Cardiac muscle cell (in vitro differentiated cells and primary cell): ENCODE measurements at regions not wholly inside any gene's neighbourhood (a gene's known extent, or its start where the extent isn't known, plus 50 kb on each side); places are given as distances from the start of the nearest gene placed in this dataset.
A peak's percentile ranks its signal among the peaks of the same experiment; 100 is the strongest.

Source experiments
- DNase-seq, 2 donors: peaks; one replicate each; pipeline versions ENCODE4 v3.0.0 to v3.0.0-alpha.2; 2010 to 2017; ENCODE audit warnings: low read depth in 1 of 2, low spot score in 1 of 2
- H3K27ac ChIP-seq: fragments of 200-600 bp; sonication (generic); 2 replicates; pipeline ENCODE4 v1.5.1; 2016
- H3K27me3 ChIP-seq: fragments of 200-600 bp; sonication (generic); 2 replicates; pipeline ENCODE4 v1.6.0; 2016; ENCODE audit warnings: control low read depth
- H3K36me3 ChIP-seq: fragments of 200-600 bp; sonication (generic); 2 replicates; pipeline ENCODE4 v1.5.1; 2016; ENCODE audit warnings: control low read depth
- H3K4me1 ChIP-seq: fragments of 200-600 bp; sonication (generic); 2 replicates; pipeline ENCODE4 v1.8.1; 2017; ENCODE audit warnings: low read depth, mild to moderate bottlenecking, mixed run types
- H3K4me3 ChIP-seq: fragments of 200-600 bp; sonication (generic); 2 replicates; pipeline ENCODE4 v1.5.1; 2016; ENCODE audit warnings: mild to moderate bottlenecking
- H3K9me3 ChIP-seq: fragments of 200-600 bp; sonication (generic); 2 replicates; pipeline ENCODE4 v1.5.1; 2017; ENCODE audit warnings: low read depth, mild to moderate bottlenecking, control low read depth
- CTCF ChIP-seq: IDR thresholded peaks from 2 replicates; pipeline ENCODE4 v1.5.1; 2012; ENCODE audit warnings: low read depth, mild to moderate bottlenecking, low read length

GRCh38 chr6:76644231-76644630 lies 571.8 kb upstream of the IMPG1 start:
- Histone ChIP-seq H3K36me3 (no peaks in the 10 kb centered on the region), H3K4me3 (no peak overlapping the region), H3K27me3 (no peaks in the 10 kb centered on the region), H3K4me1 (no peaks in the 10 kb centered on the region), H3K27ac (no peak overlapping the region), H3K9me3 (no peaks in the 10 kb centered on the region)
- TF ChIP-seq CTCF, result no peak
- DNase-seq, result peak in 1 of 2 donors; percentile 3

GRCh38 chr6:76639941-76640340 lies 567.5 kb upstream of the IMPG1 start:
- no peak for TF ChIP-seq CTCF
- Histone ChIP-seq H3K4me3 (no peak overlapping the region), H3K27ac (no peak overlapping the region), H3K27me3 (no peaks in the 10 kb centered on the region), H3K36me3 (no peaks in the 10 kb centered on the region), H3K4me1 (no peaks in the 10 kb centered on the region), H3K9me3 (no peaks in the 10 kb centered on the region)
- DNase-seq, result no peak

GRCh38 chr6:76634695-76635094 lies 562.2 kb upstream of the IMPG1 start:
- Histone ChIP-seq H3K27ac (no peak overlapping the region), H3K36me3 (no peaks in the 10 kb centered on the region), H3K4me3 (no peak overlapping the region), H3K27me3 (no peaks in the 10 kb centered on the region), H3K9me3 (no peaks in the 10 kb centered on the region), H3K4me1 (no peaks in the 10 kb centered on the region)
- no peak for DNase-seq
- no peak for TF ChIP-seq CTCF

GRCh38 chr6:76633259-76633658 lies 560.8 kb upstream of the IMPG1 start:
- DNase-seq, result no peak
- H3K27me3 ChIP-seq, result no peaks in the 10 kb centered on the region
- no peak for TF ChIP-seq CTCF
- H3K9me3 ChIP-seq, result no peaks in the 10 kb centered on the region
- H3K4me1 ChIP-seq, result no peaks in the 10 kb centered on the region
- H3K27ac ChIP-seq, result no peak overlapping the region
- H3K4me3 ChIP-seq, result no peak overlapping the region
- H3K36me3 ChIP-seq, result no peaks in the 10 kb centered on the region

- no peaks in the 10 kb centered on the region for H3K36me3 ChIP-seq
- no peaks in the 10 kb centered on the region for H3K4me1 ChIP-seq
- no peak for DNase-seq
- no peak overlapping the region for H3K27ac ChIP-seq
- no peak for TF ChIP-seq CTCF
- no peak overlapping the region for H3K4me3 ChIP-seq
- no peaks in the 10 kb centered on the region for H3K27me3 ChIP-seq
- H3K9me3 ChIP-seq, result no peaks in the 10 kb centered on the region
These were observed 559.2 kb upstream of the IMPG1 start for GRCh38 chr6:76631622-76632021.

- TF ChIP-seq CTCF, result no peak
- DNase-seq, result no peak
- no peaks in the 10 kb centered on the region for H3K27me3 ChIP-seq
- H3K27ac ChIP-seq, result no peak overlapping the region
- no peak overlapping the region for H3K4me3 ChIP-seq
- no peaks in the 10 kb centered on the region for H3K9me3 ChIP-seq
- H3K36me3 ChIP-seq, result no peaks in the 10 kb centered on the region
- no peaks in the 10 kb centered on the region for H3K4me1 ChIP-seq
These were observed 542.9 kb upstream of the IMPG1 start for GRCh38 chr6:76615395-76615794.
